H9 (cell line): ENCODE measurements at regions not wholly inside any gene's neighbourhood (a gene's known extent, or its start where the extent isn't known, plus 50 kb on each side); places are given as distances from the start of the nearest gene placed in this dataset.

Experiments used
- DNase-seq: peaks from one replicate; pipeline ENCODE4 v3.0.0-alpha.2; 2017
- H2AFZ ChIP-seq: one replicate; pipeline ENCODE4 v1.6.1; 2013; ENCODE audit warnings: mild to moderate bottlenecking, low read length, control low read depth, moderate library complexity
- H2AK5ac ChIP-seq: 2 replicates; pipeline ENCODE4 v1.6.1; 2013; ENCODE audit warnings: low read length, control low read depth, mixed read lengths; ENCODE audit not compliant: insufficient read length
- H2BK120ac ChIP-seq: one replicate; pipeline ENCODE4 v1.6.1; 2013; ENCODE audit warnings: low read depth, mild to moderate bottlenecking, low read length, control low read depth, inconsistent platforms; ENCODE audit not compliant: poor library complexity, severe bottlenecking
- H2BK12ac ChIP-seq: 2 replicates; pipeline ENCODE4 v1.6.1; 2013; ENCODE audit warnings: low read length, control low read depth, mixed read lengths, low read depth; ENCODE audit not compliant: insufficient read length
- H2BK15ac ChIP-seq: 2 replicates; pipeline ENCODE4 v1.6.1; 2013; ENCODE audit warnings: low read depth, low read length, control low read depth
- H2BK20ac ChIP-seq: one replicate; pipeline ENCODE4 v1.6.1; 2013; ENCODE audit warnings: low read depth, mild to moderate bottlenecking, low read length, control low read depth, inconsistent platforms; ENCODE audit not compliant: poor library complexity, severe bottlenecking
- H2BK5ac ChIP-seq: 2 replicates; pipeline ENCODE4 v1.6.1; 2013; ENCODE audit warnings: low read length, control low read depth, mixed read lengths; ENCODE audit not compliant: insufficient read length
- H3K14ac ChIP-seq: 2 replicates; pipeline ENCODE4 v1.6.1; 2013; ENCODE audit warnings: low read length, control low read depth; ENCODE audit not compliant: insufficient read depth
- H3K18ac ChIP-seq: 2 replicates; pipeline ENCODE4 v1.6.1; 2013; ENCODE audit warnings: low read depth, mild to moderate bottlenecking, mixed read lengths, low read length, control low read depth; ENCODE audit not compliant: insufficient read length
- H3K23ac ChIP-seq: 2 replicates; pipeline ENCODE4 v1.6.1; 2013; ENCODE audit warnings: low read length, control low read depth, mixed read lengths, low read depth; ENCODE audit not compliant: insufficient read length
- H3K23me2 ChIP-seq: 2 replicates; pipeline ENCODE4 v1.6.1; 2013; ENCODE audit warnings: low read depth, mild to moderate bottlenecking, mixed read lengths, low read length, control low read depth; ENCODE audit not compliant: insufficient read length, poor library complexity, severe bottlenecking
- H3K27ac ChIP-seq: 2 replicates; pipeline ENCODE4 v1.5.1; 2013; ENCODE audit warnings: low read length, control low read depth, mixed read lengths, low read depth; ENCODE audit not compliant: insufficient read length
- H3K27me3 ChIP-seq: 2 replicates; pipeline ENCODE4 v1.6.1; 2013; ENCODE audit warnings: low read length, control low read depth, inconsistent platforms; ENCODE audit not compliant: insufficient read depth
- H3K4ac ChIP-seq: 2 replicates; pipeline ENCODE4 v1.6.1; 2013; ENCODE audit warnings: low read depth, mild to moderate bottlenecking, control low read depth, inconsistent platforms, low read length, moderate library complexity
- H3K4me1 ChIP-seq: 2 replicates; pipeline ENCODE4 v1.6.1; 2013; ENCODE audit warnings: low read length, control low read depth, inconsistent platforms; ENCODE audit not compliant: insufficient read depth
- H3K4me2 ChIP-seq: 2 replicates; pipeline ENCODE4 v1.6.1; 2013; ENCODE audit warnings: low read length, control low read depth, mixed read lengths; ENCODE audit not compliant: insufficient read length, insufficient read depth
- H3K56ac ChIP-seq: 2 replicates; pipeline ENCODE4 v1.6.1; 2013; ENCODE audit warnings: low read depth, mild to moderate bottlenecking, mixed read lengths, low read length, control low read depth; ENCODE audit not compliant: insufficient read length
- H3K79me1 ChIP-seq: 2 replicates; pipeline ENCODE4 v1.6.1; 2013; ENCODE audit warnings: low read depth, mild to moderate bottlenecking, moderate library complexity, low read length, control low read depth, inconsistent platforms; ENCODE audit not compliant: insufficient read depth, poor library complexity, severe bottlenecking
- H3K79me2 ChIP-seq: 2 replicates; pipeline ENCODE4 v1.6.1; 2013; ENCODE audit warnings: low read length, control low read depth, inconsistent platforms; ENCODE audit not compliant: insufficient read depth
- H3K9ac ChIP-seq: 2 replicates; pipeline ENCODE4 v1.6.1; 2013; ENCODE audit warnings: low read length, control low read depth, mixed read lengths; ENCODE audit not compliant: insufficient read length; ENCODE audit errors: extremely low read depth
- H3K9me3 ChIP-seq: one replicate; pipeline ENCODE4 v1.6.1; 2013; ENCODE audit warnings: low read depth, low read length, inconsistent platforms; ENCODE audit not compliant: control insufficient read depth
- H3T11ph ChIP-seq: one replicate; pipeline ENCODE4 v1.6.1; 2013; ENCODE audit warnings: mild to moderate bottlenecking, low read length, control low read depth, inconsistent platforms
- H4K20me1 ChIP-seq: one replicate; pipeline ENCODE4 v1.6.1; 2013; ENCODE audit not compliant: control insufficient read depth, insufficient read length, insufficient read depth
- H4K5ac ChIP-seq: 2 replicates; pipeline ENCODE4 v1.6.1; 2013; ENCODE audit warnings: low read depth, mild to moderate bottlenecking, mixed read lengths, low read length, control low read depth; ENCODE audit not compliant: insufficient read length
- H4K8ac ChIP-seq: replicated peaks from 2 replicates; pipeline ENCODE4 v1.6.1; 2013; ENCODE audit warnings: low read length, control low read depth, mixed read lengths, low read depth; ENCODE audit not compliant: insufficient read length
- H4K91ac ChIP-seq: 2 replicates; pipeline ENCODE4 v1.6.1; 2013; ENCODE audit warnings: low read depth, mild to moderate bottlenecking, moderate library complexity, mixed read lengths, low read length, control low read depth; ENCODE audit not compliant: insufficient read length
- H3K27ac Mint-ChIP-seq, 3 experiments: 2 replicates in 2 of 3; 3 replicates in 1 of 3; pipeline ENCODE4 v1.8.0; 2020 to 2021; ENCODE audit warnings: mixed read lengths in 3 of 3, mild to moderate bottlenecking in 1 of 3, moderate library complexity in 1 of 3
- H3K27me3 Mint-ChIP-seq: 2 replicates; pipeline ENCODE4 v1.8.0; 2021; ENCODE audit warnings: low read depth, mild to moderate bottlenecking, moderate library complexity, mixed read lengths
- H3K36me3 Mint-ChIP-seq, 3 experiments: 2 replicates in 2 of 3; 3 replicates in 1 of 3; pipeline ENCODE4 v1.8.0; 2020 to 2021; ENCODE audit warnings: low read depth in 3 of 3, mixed read lengths in 3 of 3; ENCODE audit not compliant: insufficient read depth in 1 of 3
- H3K4me1 Mint-ChIP-seq, 2 experiments: 2 replicates each; pipeline ENCODE4 v1.8.0; 2020; ENCODE audit warnings: mixed read lengths in 2 of 2
- H3K4me3 Mint-ChIP-seq, 2 experiments: 2 replicates in 1 of 2; 3 replicates in 1 of 2; pipeline ENCODE4 v1.8.0; 2020 to 2021; ENCODE audit warnings: mild to moderate bottlenecking in 2 of 2, mixed read lengths in 2 of 2, moderate library complexity in 1 of 2
- H3K9me3 Mint-ChIP-seq, 2 experiments: 2 replicates in 1 of 2; 3 replicates in 1 of 2; pipeline ENCODE4 v1.8.0; 2020; ENCODE audit warnings: mild to moderate bottlenecking in 2 of 2, mixed read lengths in 2 of 2, moderate library complexity in 1 of 2
- WGBS: extraction: QIAGEN DNeasy Blood & Tissue Kit; methylation state at CpG from one replicate; pipeline ENCODE4 v1.1.7; 2013; ENCODE audit warnings: missing lambda C conversion rate, low lambda C conversion rate, mixed read lengths; ENCODE audit not compliant: insufficient read length; ENCODE audit errors: extremely low coverage; 5-methylcytosine and 5-hydroxymethylcytosine counted together
- TF ChIP-seq, protein P1 (sequence below): fragments of 200-600 bp; sonication (generic); conservative IDR thresholded peaks from 3 replicates; pipeline ENCODE4 v1.8.0; 2021; ENCODE audit warnings: antibody characterized with exemption, mild to moderate bottlenecking

- no peak overlapping the region for H3T11ph ChIP-seq
- Mint-ChIP-seq H3K9me3 (no peaks in the 10 kb centered on the region), H3K36me3 (no peaks in the 10 kb centered on the region), H3K27me3 (no peaks in the 10 kb centered on the region), H3K4me3 (no peak overlapping the region), H3K27ac (no peak overlapping the region), H3K4me1 (no peaks in the 10 kb centered on the region; a peak in 1 of 4 replicates)
- H3K23ac ChIP-seq = no peak overlapping the region
- no peak overlapping the region for H2BK120ac ChIP-seq
- H3K4me2 ChIP-seq = no peak overlapping the region
- no peak overlapping the region for H2BK12ac ChIP-seq
- no peak overlapping the region for H2AK5ac ChIP-seq
- no peak overlapping the region for H4K5ac ChIP-seq
- H3K56ac ChIP-seq = no peak overlapping the region
- no peaks in the 10 kb centered on the region for H3K9me3 ChIP-seq
- no peak overlapping the region for H2BK20ac ChIP-seq
- no peaks in the 10 kb centered on the region for H4K20me1 ChIP-seq
- no peak for DNase-seq
- H3K27me3 ChIP-seq = no peaks in the 10 kb centered on the region
- H3K4me1 ChIP-seq = no peaks in the 10 kb centered on the region
- H4K91ac ChIP-seq = no peak overlapping the region
- H3K27ac ChIP-seq = no peak overlapping the region
- no peaks in the 10 kb centered on the region for H3K23me2 ChIP-seq
- no peak overlapping the region for H2BK5ac ChIP-seq
- no peak overlapping the region for H3K14ac ChIP-seq
- no peak overlapping the region for H3K9ac ChIP-seq
- no peaks in the 10 kb centered on the region for H3K79me2 ChIP-seq
- H3K4ac ChIP-seq = no peak overlapping the region
- WGBS = no CpG with 5 or more reads among the region's 3 CpGs
- TF ChIP-seq, protein P1, sequence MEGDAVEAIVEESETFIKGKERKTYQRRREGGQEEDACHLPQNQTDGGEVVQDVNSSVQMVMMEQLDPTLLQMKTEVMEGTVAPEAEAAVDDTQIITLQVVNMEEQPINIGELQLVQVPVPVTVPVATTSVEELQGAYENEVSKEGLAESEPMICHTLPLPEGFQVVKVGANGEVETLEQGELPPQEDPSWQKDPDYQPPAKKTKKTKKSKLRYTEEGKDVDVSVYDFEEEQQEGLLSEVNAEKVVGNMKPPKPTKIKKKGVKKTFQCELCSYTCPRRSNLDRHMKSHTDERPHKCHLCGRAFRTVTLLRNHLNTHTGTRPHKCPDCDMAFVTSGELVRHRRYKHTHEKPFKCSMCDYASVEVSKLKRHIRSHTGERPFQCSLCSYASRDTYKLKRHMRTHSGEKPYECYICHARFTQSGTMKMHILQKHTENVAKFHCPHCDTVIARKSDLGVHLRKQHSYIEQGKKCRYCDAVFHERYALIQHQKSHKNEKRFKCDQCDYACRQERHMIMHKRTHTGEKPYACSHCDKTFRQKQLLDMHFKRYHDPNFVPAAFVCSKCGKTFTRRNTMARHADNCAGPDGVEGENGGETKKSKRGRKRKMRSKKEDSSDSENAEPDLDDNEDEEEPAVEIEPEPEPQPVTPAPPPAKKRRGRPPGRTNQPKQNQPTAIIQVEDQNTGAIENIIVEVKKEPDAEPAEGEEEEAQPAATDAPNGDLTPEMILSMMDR = no peak
- no peak overlapping the region for H4K8ac ChIP-seq
- no peaks in the 10 kb centered on the region for H3K79me1 ChIP-seq
- H2AFZ ChIP-seq = no peak overlapping the region
- no peak overlapping the region for H3K18ac ChIP-seq
- no peak overlapping the region for H2BK15ac ChIP-seq
Observed at GRCh38 chr3:106386050-106386449, 517.2 kb upstream of the CBLB start.
